ENCODE measurements at regions not wholly inside any gene's neighbourhood (a gene's known extent, or its start where the extent isn't known, plus 50 kb on each side); places are given as distances from the start of the nearest gene placed in this dataset.

- DNase-seq = no peak
- Histone ChIP-seq H3K27me3 (no peaks in the 10 kb centered on the region), H3K4me1 (no peaks in the 10 kb centered on the region), H3K27ac (no peak overlapping the region), H3K36me3 (no peaks in the 10 kb centered on the region), H3K9me3 (no peaks in the 10 kb centered on the region), H3K4me3 (replicated peaks in 1 of 3) (no peak overlapping the region)
- 67 to 92% methylated on average over 2 of the region's 2 CpGs for WGBS, 2 donors
- intact Hi-C loops (cut with DNase I) = no loop called here
- no peak for TF ChIP-seq CTCF (IDR thresholded peaks at IDR 0.05)
- TF ChIP-seq POLR2A (IDR thresholded peaks at IDR 0.05) = no peak
Measured at GRCh38 chr2:183214680-183215079, 90.4 kb downstream of the NUP35 start.

DNA sequence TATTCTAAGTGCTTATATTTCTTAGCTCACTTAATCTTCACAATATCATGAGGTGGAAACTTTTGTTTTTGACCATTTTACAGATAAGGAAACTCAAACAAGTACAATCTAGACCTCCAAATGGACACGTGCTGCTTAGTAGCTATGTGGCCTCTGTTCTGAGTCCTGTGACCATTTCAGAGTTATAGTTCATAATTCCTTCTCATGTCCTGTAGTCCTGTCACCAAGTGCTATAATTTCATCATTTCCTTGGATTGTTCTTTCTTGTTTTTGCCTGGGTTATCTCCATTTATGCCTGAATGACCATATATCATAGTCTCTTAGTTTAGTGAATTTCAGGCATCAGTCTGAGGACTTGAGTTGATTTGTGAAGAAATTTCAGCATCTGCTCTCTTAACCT is 91.7 kb downstream of the NUP35 start:
- TF ChIP-seq POLR2A (IDR thresholded peaks at IDR 0.05) (no peak), CTCF (IDR thresholded peaks at IDR 0.05) (no peak)
- H3K4me3 ChIP-seq (replicated peaks in 1 of 3) = no peak overlapping the region
- H3K9me3 ChIP-seq = no peaks in the 10 kb centered on the region
- no peak overlapping the region for H3K27ac ChIP-seq
- H3K36me3 ChIP-seq = no peaks in the 10 kb centered on the region
- no peaks in the 10 kb centered on the region for H3K27me3 ChIP-seq
- intact Hi-C loops (cut with DNase I) = no loop called here
- DNase-seq = no peak
- no peaks in the 10 kb centered on the region for H3K4me1 ChIP-seq
- WGBS, 2 donors = 0 to 50% methylated on average over 1 of the region's 1 CpG

GRCh38 chr2:183219888-183220287 is 95.6 kb downstream of the NUP35 start:
- WGBS, 2 donors = 65 to 72% methylated on average over 3 of the region's 3 CpGs
- no peak overlapping the region for H3K4me3 ChIP-seq (replicated peaks in 1 of 3)
- H3K9me3 ChIP-seq = no peaks in the 10 kb centered on the region
- DNase-seq = no peak
- no peaks in the 10 kb centered on the region for H3K27me3 ChIP-seq
- intact Hi-C loops (cut with DNase I) = no loop called here
- peaks cover 0 to under 1% of the 10 kb centered on the region in 2 donors for H3K4me1 ChIP-seq
- TF ChIP-seq POLR2A (IDR thresholded peaks at IDR 0.05) (no peak), CTCF (IDR thresholded peaks at IDR 0.05) (no peak)
- no peak overlapping the region for H3K27ac ChIP-seq
- no peaks in the 10 kb centered on the region for H3K36me3 ChIP-seq

DNA sequence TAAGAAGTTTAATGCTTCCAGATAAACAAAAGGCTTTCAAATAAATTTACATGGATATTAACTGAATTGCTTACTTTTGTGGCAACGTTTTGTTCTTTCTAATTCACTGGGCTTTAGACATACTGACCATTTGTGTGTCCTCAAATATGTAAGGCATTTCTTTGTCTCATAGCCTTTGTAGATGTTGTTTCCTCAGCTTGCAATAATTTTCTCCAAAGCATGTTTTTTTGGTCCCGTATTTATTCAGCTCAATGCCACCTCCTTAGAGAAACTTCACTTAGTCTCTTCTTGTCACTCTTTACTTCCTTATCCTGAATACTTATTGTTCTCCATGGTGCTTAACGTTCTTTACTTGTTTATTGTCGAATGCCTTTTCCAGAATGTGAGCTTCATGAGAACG is 98.5 kb downstream of the NUP35 start:
- Histone ChIP-seq H3K27me3 (no peaks in the 10 kb centered on the region), H3K4me3 (replicated peaks in 1 of 3) (no peak overlapping the region), H3K4me1 (peaks cover 0 to 3% of the 10 kb centered on the region in 2 donors), H3K9me3 (no peaks in the 10 kb centered on the region), H3K36me3 (no peaks in the 10 kb centered on the region), H3K27ac (no peak overlapping the region)
- TF ChIP-seq POLR2A (IDR thresholded peaks at IDR 0.05) = no peak
- no peak for TF ChIP-seq CTCF (IDR thresholded peaks at IDR 0.05)
- DNase-seq = no peak
- 71 to 77% methylated on average over 5 of the region's 5 CpGs for WGBS, 2 donors
- intact Hi-C loops (cut with DNase I) = no loop called here

DNA sequence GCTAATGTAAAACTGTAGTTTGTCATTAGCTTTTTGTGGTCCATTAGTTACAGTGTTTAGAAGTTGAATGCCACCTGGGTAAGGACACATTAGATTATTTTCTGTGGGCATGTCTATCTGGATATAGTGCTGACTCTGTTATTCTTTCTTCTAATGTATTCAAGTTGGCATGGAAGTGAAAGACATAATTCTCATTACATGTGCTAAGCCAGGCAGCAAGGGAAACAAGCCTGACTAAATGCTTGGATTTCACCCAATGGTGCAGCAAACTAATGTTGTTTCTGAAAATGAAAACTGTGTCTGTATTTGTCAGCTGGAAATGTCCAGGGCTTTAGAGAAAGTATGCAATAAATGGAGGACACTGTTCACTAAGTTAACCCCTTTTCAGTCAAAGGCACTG is 100.7 kb downstream of the NUP35 start:
- no peak for DNase-seq
- TF ChIP-seq POLR2A (IDR thresholded peaks at IDR 0.05) (no peak), CTCF (IDR thresholded peaks at IDR 0.05) (no peak)
- H3K27me3 ChIP-seq = no peaks in the 10 kb centered on the region

More for the DNA sequence above, 100.7 kb downstream of the NUP35 start:
- Histone ChIP-seq H3K4me1 (peaks cover 0 to 3% of the 10 kb centered on the region in 2 donors), H3K27ac (no peak overlapping the region), H3K4me3 (replicated peaks in 1 of 3) (no peak overlapping the region), H3K9me3 (no peaks in the 10 kb centered on the region), H3K36me3 (no peaks in the 10 kb centered on the region)
- intact Hi-C loops (cut with DNase I) = no loop called here

All from thyroid gland (tissue), 4 donors.